ENCODE measurements at regions not wholly inside any gene's neighbourhood (a gene's known extent, or its start where the extent isn't known, plus 50 kb on each side); places are given as distances from the start of the nearest gene placed in this dataset.
A peak's percentile ranks its signal among the peaks of the same experiment; 100 is the strongest.
"Not testable (repeated sequence)": the region's sequence is repeated elsewhere in the genome, so short reads cannot be mapped to it uniquely, and the experiment has no call there.

DNA sequence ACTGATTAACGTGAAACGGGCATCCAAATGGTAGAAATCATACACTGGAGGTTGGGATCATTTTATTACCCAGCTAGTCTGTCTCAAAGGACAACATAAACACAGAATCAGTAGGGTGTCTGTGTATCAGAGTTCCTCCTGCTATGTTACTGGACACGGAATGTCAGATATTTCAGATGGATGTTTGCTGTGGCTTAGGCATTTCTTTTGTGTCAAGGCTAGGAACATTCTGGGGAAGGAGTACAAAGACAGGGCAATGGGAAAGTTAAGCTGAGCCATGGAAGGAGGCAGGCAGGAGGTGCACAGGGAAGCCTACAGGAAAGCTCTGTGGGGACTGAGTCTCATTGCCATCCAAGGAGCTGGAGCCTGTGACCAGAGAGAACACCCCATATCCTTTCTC, 254.6 kb downstream of the C12orf75 start:
- no peak for DNase-seq (ENCODE audit: low spot score)

DNA sequence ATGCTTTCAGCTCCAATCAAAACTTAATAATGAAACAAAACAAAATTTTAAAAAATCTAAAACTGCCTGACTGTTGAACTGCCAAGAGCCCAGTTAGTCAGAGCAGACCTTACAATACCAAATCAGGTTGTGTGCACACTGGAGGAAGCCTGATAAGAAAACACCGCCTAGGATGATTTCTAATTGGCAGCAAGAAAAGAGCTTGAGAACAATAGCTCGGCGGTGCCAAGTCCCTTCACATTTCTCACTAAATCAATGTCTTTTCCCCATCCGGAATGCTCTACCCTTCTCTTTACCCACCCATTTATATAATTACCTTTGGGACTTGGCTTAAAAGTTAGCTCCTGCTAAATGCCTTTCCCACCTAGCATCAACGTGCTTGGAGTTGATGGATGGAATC, 256.7 kb downstream of the C12orf75 start:
- no peak for DNase-seq (ENCODE audit: low spot score)

DNA sequence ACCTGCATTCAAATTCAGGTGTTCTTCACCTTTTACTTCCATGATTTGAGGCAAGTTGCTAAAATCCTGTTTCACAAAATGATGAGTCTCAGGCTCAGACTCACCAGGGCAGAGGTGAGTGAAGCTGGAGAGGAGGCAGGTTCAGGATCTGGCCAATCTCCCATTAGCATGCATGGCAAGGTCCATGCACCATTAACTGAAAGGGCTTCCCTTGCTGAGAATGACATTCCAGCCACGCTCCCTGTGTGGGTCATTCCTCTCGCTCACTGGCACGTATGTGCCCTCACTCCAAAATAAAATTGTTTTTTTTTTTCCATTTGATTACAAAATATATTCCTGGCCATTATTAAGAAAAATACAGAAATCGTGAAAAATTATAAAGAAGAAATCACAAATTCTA, 257.6 kb downstream of the C12orf75 start:
- DNase-seq (ENCODE audit: low spot score): peak; percentile 65

DNA sequence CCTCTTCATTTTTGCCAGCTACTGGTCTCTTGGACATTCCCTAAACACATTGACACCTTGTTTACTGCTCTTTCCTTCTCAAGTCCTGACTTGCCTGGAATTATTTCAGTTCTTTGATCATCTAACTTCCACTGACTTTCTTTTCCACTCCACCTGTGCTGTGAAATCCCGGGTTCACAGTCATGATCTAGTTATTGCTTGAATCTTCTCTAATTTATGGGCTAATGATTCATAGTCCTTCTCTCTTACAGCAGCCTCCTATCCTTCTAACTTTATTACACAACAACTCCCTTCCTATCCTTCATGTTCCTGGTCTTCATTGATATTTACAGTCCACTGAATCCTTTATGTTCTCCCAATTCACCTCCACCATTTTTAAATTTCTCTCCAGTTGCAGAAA, 260.1 kb downstream of the C12orf75 start:
- peak; percentile 34 for DNase-seq (ENCODE audit: low spot score)

DNA sequence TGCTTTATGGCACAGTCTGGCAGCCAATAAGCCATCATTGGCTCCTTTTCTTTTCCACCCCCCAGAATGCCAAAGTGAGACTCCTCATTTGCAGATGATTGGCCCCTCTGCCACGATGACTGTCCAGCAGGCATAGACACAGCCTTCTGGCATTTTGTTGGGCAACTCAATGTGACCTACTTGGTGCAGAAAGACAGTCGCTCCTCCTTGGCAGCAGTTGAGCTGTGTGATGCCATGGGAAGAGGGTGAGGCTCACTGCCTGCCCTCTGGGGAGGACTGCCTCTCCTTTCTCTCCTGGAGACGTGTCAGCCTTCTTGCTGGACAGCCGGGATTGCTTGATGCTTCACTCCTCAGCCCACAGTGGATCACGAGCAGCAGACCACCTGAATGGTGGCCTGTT, 264.9 kb downstream of the C12orf75 start:
- DNase-seq (ENCODE audit: low spot score): no peak

DNA sequence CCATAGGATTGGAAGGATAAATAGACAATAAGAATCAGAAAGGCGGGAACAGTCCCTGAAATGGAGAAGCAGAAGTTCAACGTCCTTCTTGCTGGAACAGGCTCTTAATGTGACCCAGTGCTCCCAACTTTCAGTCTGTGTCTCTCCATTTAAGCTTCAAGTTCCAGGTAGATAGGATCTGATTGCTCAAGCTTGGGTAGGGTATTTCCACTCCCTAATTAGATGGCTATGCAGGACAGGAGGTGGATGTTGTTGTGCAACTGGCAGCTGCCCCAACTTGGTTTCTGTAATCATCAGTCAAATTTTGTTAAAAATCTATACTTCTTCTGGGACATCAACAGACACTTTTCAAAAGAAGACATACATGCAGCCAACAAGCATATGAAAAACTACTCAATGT, 266.2 kb downstream of the C12orf75 start:
- DNase-seq (ENCODE audit: low spot score): no peak

DNA sequence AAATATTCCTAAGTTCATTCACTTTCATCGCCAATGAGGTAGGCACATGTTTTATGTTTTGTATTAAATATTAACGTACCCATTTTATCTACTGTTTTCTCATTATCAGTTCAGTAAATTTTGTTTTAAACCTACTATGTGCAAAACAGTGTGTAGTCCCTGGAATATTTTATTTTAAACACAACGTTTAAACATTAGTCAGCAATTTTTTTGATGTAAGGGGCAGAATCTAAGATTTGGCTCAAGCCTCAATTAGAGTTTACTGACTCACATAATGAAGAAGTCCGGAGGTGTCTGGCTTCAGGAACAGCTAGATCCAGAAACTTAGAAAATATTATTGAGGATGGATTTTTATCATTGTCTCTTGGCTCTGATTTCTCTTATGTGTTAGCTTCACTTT, 267.5 kb downstream of the C12orf75 start:
- DNase-seq (ENCODE audit: low spot score): no peak

DNA sequence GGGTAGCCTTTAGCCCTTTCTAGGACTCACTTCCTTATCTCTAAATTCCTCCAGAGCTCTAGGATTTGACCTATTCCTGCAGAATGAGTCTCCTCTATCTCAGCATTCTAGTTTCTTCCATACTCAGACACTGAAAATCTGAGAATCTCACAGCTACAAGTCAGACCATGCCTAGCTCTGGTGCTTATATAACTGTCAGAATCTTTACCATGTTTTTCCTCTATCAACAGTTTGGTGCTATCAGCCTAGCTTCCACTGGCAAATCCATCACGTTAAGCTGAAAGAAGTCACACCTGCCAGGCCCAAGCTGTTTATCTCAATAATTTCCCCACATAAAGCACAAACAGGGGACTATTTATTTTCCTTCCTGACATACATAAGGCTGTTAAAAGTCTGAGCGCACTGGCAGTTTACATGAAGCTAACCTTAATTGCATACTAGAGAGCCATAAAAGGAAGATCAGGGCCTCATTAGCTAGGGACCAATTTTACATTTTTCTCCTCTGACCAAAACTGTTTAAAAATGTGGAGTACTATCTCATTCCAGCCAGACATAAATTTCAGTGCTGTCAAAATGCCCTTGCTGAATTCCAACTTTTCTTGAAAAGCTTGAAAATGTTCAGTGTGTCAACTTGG, 270.5 kb downstream of the C12orf75 start:
- DNase-seq (ENCODE audit: low spot score): no peak

DNA sequence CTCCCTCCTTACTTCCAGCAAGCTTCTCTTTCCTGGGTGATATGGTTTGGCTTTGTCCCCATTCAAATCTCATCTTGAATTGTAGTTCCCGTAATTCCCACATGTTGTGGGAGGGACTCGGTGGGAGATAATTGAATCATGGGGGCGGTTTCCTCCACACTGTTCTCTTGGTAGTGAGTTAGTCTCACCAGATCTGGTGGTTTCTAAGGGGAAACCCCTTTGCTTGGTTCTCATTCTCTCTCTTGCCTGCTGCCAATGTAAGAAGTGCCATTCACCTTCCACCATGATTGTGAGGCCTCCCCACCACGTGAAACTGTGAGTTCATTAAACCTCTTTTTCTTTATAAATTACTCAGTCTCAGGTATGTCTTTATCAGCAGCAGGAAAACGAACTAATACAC, 271.8 kb downstream of the C12orf75 start:
- not testable (repeated sequence) for DNase-seq (ENCODE audit: low spot score)

DNA sequence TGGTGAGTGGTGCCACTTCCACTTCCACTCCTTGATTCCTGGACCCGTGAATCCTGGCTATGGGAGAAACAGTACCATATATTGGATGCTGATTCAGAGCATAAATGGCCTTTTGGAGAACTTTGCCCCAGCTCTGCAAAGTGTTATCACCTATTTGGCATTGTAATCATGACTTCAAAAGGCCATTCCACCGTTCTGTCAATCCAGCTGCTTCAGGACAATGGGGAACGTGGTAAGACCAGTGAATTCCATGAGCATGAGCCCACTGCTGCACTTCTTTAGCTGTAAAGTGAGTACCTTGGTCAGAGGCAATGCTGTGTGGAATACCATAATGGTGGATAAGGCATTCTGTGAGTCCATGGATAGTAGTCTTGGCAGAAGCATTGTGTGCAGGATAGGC, 273.8 kb downstream of the C12orf75 start:
- DNase-seq (ENCODE audit: low spot score): not testable (repeated sequence)

DNA sequence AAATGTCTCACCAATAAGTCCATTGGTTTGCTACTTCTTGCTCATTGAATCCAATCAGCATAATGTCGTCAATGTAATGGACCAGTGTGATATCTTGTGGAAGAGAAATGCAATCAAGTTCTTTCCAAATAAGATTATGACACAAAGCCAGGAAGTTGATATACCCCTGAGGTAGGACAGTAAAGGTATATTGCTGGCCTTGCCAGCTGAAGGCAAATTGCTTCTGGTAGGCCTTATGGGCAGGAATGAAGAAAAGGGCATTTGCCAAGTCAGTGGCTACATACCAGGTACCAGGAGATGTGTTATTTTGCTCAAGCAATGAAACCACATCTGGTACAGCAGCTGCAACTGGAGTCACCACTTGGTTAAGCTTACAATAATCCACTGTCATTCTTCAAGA, 276.1 kb downstream of the C12orf75 start:
- DNase-seq (ENCODE audit: low spot score): not testable (repeated sequence)

DNA sequence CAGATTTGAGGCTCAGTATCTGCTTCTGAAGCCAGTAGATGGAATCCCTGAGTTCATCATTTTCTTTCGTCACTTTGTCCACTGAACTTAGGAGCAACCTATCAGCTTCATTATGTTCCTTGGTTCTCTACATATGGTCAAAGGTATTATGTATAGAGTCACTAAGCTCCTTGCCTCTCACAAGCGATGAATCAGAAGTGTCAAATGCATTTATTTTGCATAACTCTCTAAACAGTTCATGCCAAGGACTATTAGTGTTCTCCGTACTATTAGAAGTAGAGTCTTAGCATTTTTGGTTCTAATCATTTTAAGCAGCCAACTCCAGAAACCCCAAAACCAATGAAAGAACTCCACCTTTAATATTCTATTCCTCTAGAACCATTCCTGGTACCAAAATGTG, 278.5 kb downstream of the C12orf75 start:
- DNase-seq (ENCODE audit: low spot score): not testable (repeated sequence)

DNA sequence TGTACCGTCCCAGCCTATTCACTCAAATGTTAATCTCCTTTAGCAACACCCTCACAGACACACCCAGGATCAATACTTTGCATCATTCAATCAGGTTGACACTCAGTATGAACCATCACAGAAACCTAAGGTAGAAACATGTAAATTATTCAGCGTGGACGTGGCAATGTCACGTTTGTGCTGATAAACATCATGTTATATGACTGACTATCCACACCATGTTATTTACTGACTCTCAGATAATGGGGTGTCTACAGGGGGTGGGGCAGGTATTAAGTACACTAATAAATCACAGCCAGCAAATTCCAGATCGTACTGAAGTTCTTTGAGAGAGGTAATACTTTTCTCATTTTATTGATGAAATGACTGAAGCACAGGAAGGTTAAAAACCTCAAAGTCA, 280.0 kb downstream of the C12orf75 start:
- no peak for DNase-seq (ENCODE audit: low spot score)

DNA sequence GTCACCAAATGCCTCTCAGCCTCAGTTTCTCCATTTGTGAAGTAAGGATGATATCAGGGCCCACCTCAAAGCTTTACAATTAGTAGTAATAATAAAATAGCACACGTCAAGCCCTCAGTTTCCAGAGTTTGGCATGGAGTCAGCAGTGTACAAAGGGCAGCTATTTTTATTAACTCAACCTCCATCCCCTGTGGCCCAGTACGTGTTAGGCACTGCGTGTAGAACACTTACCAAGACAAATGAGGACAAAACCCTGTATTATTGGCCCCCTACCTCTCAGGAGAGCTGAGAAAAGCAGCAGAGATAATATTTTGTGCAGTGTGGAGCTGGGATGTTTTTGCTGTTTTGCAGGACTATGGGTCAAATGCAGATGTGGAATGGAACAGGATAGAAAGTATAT, 280.8 kb downstream of the C12orf75 start:
- no peak for DNase-seq (ENCODE audit: low spot score)

DNA sequence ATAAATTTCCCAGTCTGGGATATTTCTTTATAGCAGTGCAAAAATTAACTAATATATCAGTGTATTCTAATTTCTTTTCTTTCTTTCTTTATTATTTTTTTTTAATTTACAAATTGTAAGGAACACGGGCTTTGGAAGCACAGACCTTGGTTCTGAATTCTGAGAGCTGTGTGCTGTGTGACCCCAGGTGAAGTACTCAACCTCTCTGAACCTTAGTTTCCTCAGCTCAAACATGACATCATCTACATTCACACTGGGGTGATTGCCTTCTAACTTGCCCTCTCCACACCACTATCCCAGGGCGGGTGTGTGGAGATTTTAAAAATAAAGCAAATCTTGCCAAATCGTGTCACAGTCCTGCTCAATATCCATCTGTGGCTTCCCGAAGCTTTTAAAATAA, 282.8 kb downstream of the C12orf75 start:
- no peak for DNase-seq (ENCODE audit: low spot score)

DNA sequence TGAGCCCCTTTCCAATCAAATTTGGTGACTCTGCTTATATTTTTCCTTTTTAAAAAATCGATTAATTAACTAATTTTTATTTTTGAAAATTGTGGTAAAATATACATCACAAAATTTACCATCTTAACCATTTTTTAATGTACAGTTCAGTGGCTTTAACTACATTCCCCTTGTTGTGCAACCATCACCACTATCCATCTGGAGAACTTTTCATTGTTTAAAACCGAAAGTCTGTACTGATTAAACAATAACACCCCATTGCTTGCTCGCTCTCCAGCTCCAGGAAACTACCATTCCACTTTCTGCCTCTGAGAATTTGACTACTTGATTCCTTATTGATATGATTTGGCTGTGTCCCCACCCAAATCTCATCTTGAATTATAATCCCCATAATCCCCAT, 283.4 kb downstream of the C12orf75 start:
- no peak for DNase-seq (ENCODE audit: low spot score)

DNA sequence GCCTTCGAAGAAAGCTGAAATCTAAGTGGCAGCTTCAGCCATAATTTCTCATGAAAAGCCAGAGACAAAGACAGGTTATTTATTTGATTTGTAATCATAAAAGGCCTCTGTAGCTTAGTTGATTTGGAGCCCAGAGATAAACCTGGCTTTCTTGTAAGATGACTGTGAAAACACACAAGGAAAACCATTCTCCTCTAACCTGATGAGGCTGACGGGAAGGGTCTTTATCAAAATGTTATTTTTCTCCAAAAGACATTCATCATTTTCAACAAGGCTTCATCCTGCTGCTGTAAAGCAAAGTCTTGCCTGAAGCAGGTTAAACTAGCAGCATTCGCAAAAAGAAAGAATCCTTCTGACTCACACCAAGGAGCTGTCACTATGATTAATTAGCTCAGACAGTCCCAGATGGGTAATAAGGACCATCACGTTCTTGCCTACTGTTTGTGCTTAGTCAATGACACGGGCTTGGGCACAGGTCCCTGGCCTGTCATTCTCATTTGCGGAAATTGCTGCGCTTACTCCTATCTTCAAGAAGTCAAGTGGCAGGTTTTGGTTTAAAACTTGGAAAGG, 286.6 kb downstream of the C12orf75 start:
- no peak for DNase-seq (ENCODE audit: low spot score)

DNA sequence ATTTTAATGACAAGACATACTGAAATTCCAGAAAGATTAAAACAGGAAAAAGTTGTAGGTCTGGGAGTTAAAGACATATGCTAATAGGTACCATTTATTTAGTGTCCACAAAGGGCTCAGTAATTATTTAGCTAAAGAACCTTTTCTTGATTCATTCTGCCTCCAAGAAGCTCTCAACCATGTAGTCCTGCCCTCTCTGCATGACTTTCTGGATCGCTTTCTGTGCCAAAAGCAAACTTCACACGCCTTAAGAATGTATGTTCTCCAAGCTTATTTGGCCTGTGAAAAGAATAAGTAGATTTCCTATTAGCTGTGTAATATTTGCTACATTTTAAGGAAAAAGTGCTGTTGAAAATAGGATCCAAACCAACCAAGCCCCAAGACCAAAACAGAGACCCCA, 291.7 kb downstream of the C12orf75 start:
- peak; percentile 9 for DNase-seq (ENCODE audit: low spot score)

DNA sequence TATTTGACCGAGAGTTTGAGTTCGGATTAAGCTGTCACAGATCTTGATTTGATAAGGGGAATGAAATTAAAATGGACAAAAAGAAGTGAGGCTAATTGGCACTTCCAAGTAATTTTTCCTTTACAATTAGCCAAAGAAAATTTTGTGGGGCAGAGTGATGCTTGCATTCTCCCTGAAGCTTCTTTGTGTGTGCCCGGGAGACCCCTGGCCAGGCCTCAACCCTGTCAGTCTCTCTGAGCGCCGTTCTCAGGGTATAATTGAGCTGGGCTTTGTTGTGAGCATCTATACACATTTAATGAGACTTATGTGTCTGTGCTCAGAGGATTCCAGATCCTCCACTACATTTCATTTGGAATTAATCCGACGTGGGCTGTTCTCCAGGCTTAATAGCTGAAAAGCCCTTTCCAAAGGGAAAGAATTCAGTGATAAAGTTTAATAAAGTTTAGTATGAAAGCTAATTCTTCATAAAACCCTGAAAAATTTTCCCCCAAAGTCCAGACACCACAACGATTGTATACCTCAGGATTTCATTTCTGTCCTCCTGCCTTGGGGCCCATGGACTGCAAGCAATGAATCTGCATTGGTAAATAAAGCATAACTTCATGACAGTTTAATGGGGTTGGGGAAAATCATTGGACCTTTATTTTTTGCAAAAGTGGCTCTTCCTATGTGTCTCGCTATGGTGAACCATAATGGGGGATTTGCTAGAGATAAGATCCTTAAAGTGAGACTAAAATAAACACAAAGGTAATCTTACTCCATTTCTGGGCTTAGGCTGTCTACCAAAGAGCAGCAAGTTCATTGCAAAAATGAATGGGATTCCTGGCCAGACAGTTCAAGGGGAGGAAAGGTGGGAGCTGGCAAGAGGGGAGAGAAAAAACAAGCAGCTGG, 292.6 kb downstream of the C12orf75 start:
- DNase-seq (ENCODE audit: low spot score): no peak

DNA sequence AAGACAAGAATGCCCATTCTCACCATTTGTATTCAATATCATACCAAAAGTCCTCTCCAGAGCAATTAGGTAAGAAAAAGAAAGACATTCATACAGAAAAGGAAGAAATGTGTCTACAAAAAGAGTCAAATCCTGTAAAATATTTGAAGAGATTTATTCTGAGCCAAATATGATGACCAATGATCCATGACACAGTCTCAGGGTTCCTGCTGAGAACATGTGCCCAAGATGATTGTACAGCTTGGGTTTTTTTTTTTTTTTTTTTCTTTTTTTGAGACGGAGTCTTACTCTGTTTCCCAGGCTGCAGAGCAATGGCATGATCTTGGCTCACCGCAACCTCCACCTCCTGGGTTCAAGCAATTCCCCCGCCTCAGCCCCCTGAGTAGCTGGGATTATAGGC, 296.2 kb downstream of the C12orf75 start:
- no peak for DNase-seq (ENCODE audit: low spot score)

DNA sequence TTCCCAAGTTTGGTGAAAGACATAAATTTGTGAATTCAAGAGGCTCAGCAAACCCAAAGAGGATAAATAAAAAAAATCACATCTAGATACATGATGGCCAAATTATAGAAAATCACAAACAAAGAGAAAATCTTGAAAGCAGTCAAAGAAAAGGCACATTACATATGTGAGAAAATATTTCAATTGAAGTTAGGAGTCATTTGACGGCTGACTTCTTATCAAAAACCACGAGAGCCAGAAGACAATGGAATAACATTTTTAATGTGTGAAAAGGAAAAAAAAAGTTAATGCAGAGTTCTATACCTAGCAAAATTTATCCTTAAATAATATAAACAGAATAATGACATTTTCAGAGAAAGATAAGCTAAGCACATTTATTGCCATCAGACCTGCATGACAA, 307.0 kb downstream of the C12orf75 start:
- DNase-seq (ENCODE audit: low spot score): no peak

DNA sequence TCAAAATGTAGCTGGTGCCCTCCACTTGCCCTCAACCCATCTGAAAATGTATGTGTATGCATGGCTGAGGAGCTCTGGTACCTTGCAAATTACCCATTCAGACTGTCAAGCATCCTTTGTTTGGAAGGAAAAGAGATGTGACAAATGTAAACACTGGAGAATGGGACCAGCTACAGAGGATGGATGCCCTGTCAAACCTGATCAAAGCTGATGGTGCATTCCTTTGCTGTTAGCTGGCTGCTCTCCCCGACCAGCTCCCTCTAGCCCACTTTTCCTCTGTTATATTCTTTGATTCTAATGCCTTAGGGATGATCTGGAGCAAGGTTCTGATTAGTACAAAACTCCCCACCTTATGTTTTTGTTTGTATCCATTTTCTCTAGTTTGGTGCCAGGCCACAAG, 310.3 kb downstream of the C12orf75 start:
- DNase-seq (ENCODE audit: low spot score): no peak

DNA sequence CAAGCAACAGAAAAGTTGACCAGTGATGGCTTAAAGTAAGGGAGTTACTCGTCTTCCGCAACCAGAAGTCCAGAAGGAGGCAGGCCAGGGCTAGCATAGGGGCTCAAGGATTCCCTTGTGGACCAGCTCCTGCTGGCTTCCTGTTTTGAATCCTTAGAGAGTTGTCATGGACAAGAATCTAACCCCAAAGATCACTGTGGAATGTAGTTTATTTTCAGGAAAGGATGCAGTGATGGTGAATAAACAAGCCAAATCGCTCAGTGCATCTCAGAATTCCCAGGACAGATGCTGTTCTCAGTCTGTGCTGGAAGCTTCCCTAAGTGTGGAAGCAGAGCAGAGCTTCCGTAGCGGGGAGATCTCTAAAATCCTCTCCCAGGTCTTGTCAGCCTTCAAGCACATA, 311.3 kb downstream of the C12orf75 start:
- no peak for DNase-seq (ENCODE audit: low spot score)
